ENCODE measurements at regions not wholly inside any gene's neighbourhood (a gene's known extent, or its start where the extent isn't known, plus 50 kb on each side); places are given as distances from the start of the nearest gene placed in this dataset.

DNA sequence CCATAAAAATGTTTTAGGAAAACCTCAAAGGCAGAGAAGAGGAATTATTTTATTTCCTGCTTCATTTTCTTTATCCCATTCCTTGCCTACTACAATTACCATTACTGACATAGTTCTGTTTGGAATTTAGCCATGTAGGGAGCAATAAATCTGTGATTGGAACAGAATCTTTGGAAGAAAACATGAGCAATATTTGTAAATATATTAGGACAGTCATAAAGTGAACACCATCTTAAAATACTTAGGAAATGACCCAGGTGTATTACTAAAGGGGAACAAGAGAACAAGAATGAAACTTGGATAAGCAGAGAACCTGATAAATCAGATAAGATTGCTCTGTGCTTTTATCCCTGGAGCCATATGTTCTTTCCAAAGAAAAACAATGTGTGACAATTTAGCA, 1326.0 kb upstream of the FLRT2 start:
- no peak for DNase-seq
- intact Hi-C loops (cut with DNase I), result no loop called here
- H3K27me3 ChIP-seq, result no peaks in the 10 kb centered on the region
- H3K36me3 ChIP-seq, result no peaks in the 10 kb centered on the region
- H3K4me1 ChIP-seq (ENCODE audit: insufficient read depth), result no peaks in the 10 kb centered on the region
- TF ChIP-seq EP300 (IDR thresholded peaks at IDR 0.05), result no peak
- TF ChIP-seq POLR2A (IDR thresholded peaks at IDR 0.05), result no peak
- TF ChIP-seq, protein P1, sequence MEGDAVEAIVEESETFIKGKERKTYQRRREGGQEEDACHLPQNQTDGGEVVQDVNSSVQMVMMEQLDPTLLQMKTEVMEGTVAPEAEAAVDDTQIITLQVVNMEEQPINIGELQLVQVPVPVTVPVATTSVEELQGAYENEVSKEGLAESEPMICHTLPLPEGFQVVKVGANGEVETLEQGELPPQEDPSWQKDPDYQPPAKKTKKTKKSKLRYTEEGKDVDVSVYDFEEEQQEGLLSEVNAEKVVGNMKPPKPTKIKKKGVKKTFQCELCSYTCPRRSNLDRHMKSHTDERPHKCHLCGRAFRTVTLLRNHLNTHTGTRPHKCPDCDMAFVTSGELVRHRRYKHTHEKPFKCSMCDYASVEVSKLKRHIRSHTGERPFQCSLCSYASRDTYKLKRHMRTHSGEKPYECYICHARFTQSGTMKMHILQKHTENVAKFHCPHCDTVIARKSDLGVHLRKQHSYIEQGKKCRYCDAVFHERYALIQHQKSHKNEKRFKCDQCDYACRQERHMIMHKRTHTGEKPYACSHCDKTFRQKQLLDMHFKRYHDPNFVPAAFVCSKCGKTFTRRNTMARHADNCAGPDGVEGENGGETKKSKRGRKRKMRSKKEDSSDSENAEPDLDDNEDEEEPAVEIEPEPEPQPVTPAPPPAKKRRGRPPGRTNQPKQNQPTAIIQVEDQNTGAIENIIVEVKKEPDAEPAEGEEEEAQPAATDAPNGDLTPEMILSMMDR (IDR thresholded peaks at IDR 0.05), result no peak
- no peak overlapping the region for H3K4me3 ChIP-seq
- no peak overlapping the region for H3K27ac ChIP-seq
- no peaks in the 10 kb centered on the region for H3K9me3 ChIP-seq

DNA sequence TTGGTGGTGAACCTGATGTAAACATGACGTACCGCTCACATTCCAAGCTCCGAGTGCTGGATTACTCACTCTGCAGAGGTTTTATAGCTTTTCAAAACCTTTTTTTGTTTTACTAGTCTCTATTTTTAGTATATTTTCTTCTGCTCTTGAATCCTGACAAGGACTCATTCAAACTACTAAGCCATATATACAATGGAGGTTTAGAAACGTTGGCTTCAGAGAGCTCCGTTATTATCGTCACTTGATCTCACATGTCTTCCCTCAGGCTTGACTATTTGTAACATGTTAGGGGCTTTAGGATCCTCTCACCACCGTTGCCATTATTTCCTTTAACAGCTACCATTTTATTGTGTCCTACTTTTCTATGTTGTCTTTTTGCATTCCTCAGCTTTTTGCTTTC, 1321.5 kb upstream of the FLRT2 start:
- WGBS, 3 donors, result 92 to 94% (median 93%) methylated on average over 7 of the region's 7 CpGs
- intact Hi-C loops (cut with DNase I), result no loop called here
- no peak for DNase-seq
- Histone ChIP-seq H3K4me3 (no peak overlapping the region), H3K27me3 (no peaks in the 10 kb centered on the region), H3K4me1 (ENCODE audit: insufficient read depth) (no peaks in the 10 kb centered on the region), H3K36me3 (no peaks in the 10 kb centered on the region), H3K9me3 (no peaks in the 10 kb centered on the region), H3K27ac (no peak overlapping the region)
- TF ChIP-seq, protein P1 (IDR thresholded peaks at IDR 0.05), result no peak
- no peak for TF ChIP-seq POLR2A (IDR thresholded peaks at IDR 0.05)
- no peak for TF ChIP-seq EP300 (IDR thresholded peaks at IDR 0.05)

DNA sequence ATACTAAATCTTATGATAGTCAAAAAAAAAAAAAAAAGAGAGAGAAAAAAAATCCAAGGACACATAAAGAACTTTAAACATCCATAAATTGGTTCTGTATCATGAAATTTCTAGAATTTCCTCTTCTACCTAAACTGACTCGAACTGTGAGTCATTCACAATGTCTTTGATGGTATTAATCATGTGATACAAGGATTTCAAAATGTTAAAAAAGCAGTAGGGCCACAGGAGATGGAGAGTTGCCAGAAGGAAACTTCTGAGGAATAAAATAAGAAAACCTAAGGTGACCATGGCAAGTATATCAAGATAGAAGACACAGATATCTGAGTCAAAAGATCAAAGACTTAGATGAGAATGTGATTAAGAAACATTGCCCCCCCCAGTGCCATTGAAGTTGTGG, 1320.9 kb upstream of the FLRT2 start:
- WGBS, 3 donors, result 79 to 87% (median 86%) methylated on average over 1 of the region's 1 CpG
- Histone ChIP-seq H3K4me3 (no peak overlapping the region), H3K9me3 (no peaks in the 10 kb centered on the region), H3K27ac (no peak overlapping the region), H3K27me3 (no peaks in the 10 kb centered on the region), H3K36me3 (no peaks in the 10 kb centered on the region), H3K4me1 (ENCODE audit: insufficient read depth) (no peaks in the 10 kb centered on the region)
- intact Hi-C loops (cut with DNase I), result no loop called here
- no peak for DNase-seq
- no peak for TF ChIP-seq POLR2A (IDR thresholded peaks at IDR 0.05)

DNA sequence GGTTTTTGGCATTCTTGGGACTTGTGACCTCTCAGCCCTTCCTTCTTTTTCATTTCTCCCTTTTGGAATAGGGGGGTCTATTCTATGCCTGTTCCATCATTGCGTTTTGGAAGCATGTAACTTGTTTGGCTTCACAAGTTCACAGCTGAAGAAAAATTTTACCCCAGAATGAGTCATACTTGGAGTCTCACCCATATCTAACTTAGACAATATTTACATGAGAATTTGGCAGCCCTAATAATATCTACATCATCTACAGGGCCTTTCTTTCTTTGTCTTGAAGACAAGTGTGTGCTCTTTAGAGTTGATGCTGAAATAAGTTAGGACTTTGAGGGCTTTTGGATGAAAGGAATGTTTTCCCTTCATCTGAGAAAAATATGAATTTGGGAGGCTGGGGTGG, 1312.9 kb upstream of the FLRT2 start:
- no peak for DNase-seq
- Histone ChIP-seq H3K9me3 (no peaks in the 10 kb centered on the region), H3K36me3 (no peaks in the 10 kb centered on the region), H3K27ac (no peak overlapping the region), H3K4me1 (ENCODE audit: insufficient read depth) (no peaks in the 10 kb centered on the region), H3K4me3 (no peak overlapping the region), H3K27me3 (no peaks in the 10 kb centered on the region)
- intact Hi-C loops (cut with DNase I), result no loop called here
- 84 to 95% (median 93%) methylated on average over 1 of the region's 1 CpG for WGBS, 3 donors
- TF ChIP-seq, protein P1 (IDR thresholded peaks at IDR 0.05), result no peak
- TF ChIP-seq EP300 (IDR thresholded peaks at IDR 0.05) (no peak), POLR2A (IDR thresholded peaks at IDR 0.05) (no peak)

DNA sequence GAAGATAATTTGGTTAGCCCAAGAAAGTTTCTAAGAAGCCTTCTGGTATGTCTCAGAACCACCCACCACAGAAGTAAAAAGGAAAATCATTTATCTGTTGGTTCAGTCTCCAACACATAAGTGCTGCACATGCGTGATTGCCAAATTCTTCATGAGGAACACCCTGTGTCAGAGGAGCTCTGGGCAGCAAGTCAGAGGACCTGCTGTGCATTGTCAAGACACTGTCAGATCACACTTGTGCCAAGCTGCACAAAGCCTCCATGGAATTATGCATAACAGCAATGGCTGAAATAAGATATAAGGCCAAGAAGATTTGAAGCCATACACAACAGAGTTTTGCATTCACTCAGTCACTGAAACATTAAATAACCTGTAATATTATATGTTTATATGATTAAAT, 1304.7 kb upstream of the FLRT2 start:
- H3K36me3 ChIP-seq, result no peaks in the 10 kb centered on the region
- H3K27ac ChIP-seq, result no peak overlapping the region
- no peaks in the 10 kb centered on the region for H3K27me3 ChIP-seq
- DNase-seq, result peak; percentile 30 to 76 (median 41)
- peaks cover 2% of the 10 kb centered on the region for H3K4me1 ChIP-seq (ENCODE audit: insufficient read depth)
- H3K4me3 ChIP-seq, result no peak overlapping the region
- intact Hi-C loops (cut with DNase I), result no loop called here
- 19 to 38% (median 24%) methylated on average over 1 of the region's 1 CpG for WGBS, 3 donors
- TF ChIP-seq POLR2A (IDR thresholded peaks at IDR 0.05) (no peak), EP300 (IDR thresholded peaks at IDR 0.05) (no peak)
- H3K9me3 ChIP-seq, result no peaks in the 10 kb centered on the region

DNA sequence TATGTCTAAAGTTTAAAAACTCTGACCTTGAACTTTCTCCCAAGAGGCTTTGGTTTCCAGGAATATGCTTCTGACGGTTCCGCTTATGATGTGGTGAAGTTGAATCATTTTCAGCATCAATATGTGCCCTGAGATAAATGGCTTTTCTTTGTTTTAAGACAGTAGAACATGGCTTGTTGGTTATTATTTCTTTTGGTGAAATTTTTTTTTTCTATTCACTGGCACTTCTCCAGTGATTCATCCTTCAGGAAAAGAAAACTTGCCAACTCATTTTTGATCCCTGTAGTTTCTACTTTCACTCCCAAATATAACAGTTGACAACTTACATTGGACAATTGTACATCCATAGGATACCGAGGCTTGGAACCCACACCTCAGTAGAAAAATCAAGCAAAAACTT, 1301.2 kb upstream of the FLRT2 start:
- intact Hi-C loops (cut with DNase I), result no loop called here
- DNase-seq, result no peak
- WGBS, 3 donors, result 51 to 59% (median 54%) methylated on average over 3 of the region's 3 CpGs
- TF ChIP-seq POLR2A (IDR thresholded peaks at IDR 0.05) (no peak), EP300 (IDR thresholded peaks at IDR 0.05) (no peak)
- TF ChIP-seq, protein P1 (IDR thresholded peaks at IDR 0.05), result no peak
- H3K27me3 ChIP-seq, result no peaks in the 10 kb centered on the region
- no peaks in the 10 kb centered on the region for H3K9me3 ChIP-seq
- H3K27ac ChIP-seq, result no peak overlapping the region
- H3K36me3 ChIP-seq, result no peaks in the 10 kb centered on the region
- peaks cover 2% of the 10 kb centered on the region for H3K4me1 ChIP-seq (ENCODE audit: insufficient read depth)
- no peak overlapping the region for H3K4me3 ChIP-seq

Data from ovary (tissue), 7 donors.